ENCODE measurements at regions not wholly inside any gene's neighbourhood (a gene's known extent, or its start where the extent isn't known, plus 50 kb on each side); places are given as distances from the start of the nearest gene placed in this dataset.

DNA sequence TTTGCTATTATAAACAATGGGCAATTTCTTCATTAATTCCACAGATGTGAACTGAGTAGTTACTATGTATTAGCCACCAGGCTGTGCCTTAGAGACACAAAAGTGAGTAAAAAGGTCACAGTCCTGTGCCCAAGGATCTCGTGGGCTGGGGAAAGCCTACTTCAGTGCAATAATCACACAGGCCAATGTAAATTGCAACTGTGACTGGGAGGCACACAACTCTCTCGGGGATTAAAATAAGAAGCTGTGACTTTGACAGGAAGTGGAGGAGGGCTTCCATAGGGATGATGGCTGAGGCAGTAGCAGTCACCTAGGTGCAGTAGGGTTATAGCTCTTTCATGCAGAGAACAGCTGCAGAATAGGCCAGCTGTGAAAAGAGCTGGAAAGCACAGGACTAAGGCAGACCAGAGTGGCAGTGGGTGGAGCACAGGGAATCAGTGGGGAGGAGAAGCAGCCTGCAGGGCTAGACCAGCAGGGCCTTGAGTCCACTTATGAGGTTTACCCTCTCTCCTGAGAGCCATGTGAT lies 121.9 kb downstream of the MAB21L3 start:
- DNase-seq = no peak

DNA sequence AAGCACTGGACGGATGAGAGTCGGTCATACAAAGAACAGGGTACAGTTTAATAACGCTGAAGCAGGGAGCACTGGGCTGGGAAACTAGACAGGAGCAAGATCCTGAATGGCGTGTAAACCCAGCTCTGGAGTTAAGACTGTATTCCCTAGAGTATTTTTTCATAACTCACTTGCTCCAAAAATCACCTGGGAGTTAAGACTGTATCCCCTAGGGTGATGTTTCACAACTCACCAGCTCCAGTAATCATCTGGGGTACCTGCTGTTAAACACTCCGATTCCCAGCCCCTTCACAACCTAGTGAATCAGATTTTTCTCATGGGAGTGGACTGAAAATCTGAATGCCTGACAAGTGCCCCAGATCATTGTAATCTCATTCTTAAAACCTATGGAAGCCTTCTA lies 123.2 kb downstream of the MAB21L3 start:
- DNase-seq = no peak

DNA sequence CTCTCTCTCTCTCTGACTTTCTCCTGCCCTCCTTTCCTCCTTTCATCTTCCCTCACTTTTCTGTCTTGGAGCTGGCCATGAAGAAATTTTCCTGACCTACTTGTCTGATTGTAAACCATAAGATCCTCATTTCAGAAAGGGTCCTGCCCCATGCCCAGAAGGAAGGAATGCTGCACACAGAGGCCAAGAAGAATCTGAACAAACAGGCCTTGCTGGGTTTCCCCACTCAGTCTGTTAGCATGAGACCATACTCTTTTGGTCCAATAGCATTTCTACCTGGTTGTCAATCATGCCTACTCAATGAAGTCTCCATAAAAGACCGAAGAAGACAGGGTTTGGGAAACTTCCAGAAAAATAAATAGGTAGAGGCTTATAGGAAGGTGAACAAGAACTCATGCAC lies 128.7 kb downstream of the MAB21L3 start:
- DNase-seq = no peak

DNA sequence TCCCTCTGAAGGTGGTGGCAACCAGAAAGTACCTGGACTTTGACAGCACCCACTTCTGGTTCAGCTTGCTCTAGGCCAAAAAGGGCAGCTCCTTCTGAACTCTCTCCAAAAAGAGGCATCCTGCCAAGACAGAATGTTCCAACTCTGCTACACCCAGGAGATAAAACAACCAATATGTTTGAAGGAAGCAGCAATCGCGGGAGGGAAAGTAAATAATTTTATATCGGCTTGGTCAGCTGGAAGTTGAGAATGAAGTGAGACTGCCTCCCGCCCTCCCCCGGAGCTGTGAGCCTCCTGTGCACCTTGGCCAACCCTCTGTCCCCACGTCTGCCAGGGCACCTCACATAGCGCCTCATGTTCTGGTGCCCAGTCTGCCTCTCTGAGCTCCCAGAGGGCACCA lies 130.3 kb upstream of the ATP1A1 start:
- DNase-seq = no peak

DNA sequence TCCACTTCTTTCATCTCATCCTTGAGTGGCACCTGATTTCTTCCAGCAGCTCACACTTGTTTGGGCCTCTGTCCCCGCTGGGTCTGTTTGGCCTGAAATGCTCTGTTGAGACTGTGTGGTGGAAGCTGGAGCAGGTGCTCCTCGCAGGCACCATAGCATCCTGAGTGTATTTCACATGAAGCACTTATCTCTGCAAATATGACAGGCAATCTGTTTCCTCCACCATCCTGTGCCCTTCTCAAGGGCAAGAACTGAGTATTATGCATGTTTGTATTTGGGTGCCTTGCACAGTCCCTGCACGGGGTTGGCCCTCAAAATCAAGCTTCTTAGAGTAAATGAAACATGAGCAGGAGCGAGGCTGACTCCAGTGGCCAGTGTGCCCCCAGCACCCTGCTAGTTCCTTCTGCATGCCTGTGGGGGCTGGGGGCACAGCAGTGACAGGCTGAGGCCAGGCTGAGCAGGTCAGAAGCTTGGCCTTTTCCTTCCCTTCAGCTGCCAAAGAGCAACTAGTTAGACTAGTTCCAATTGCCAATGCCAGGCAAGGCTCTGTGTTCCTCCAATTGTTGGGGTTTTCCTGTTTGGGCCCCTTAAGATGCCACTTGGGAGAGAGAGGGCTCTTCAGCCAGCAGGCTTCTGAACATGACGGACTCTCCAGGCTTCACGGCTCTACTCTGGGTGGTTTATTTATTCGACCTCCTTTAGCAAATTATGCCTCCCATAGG lies 129.6 kb upstream of the ATP1A1 start:
- DNase-seq = no peak

DNA sequence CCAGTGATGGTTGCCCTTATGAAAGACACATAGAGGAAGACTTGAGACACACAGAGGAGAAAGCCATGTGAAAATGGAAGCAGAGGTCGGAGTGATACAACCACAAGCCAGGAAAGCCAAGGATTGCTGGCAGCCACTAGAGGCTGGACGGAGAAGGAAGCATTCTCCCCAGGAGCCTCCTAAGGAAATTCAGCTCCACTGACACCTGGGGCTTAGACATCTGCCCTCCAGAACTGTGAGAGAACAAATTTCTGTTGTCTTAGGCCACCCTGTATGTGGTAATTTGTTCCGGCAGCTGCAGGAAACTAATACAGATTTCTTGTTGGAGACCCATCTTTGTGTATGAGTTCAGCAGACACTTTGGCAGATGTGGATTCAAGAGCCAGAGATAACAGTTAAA lies 126.9 kb upstream of the ATP1A1 start:
- DNase-seq = no peak

DNA sequence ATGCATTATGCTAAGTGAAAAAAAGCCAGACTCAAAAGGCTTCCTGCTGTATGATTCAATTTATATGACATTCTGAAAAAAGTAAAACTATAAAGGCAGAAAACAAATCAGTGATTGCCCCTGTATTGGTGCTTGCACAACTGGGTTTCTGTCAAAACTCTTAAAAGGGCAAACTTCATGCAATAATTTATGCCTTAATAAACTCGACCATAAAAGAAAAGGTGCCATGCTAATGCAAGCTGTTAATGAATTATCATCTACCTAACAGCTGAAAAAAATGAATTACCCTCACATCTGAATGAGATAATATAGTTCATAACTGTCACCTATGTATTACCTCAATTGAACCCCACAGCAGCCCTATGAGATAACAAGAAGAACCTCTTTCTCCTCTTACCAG lies 120.8 kb upstream of the ATP1A1 start:
- no peak for DNase-seq

DNA sequence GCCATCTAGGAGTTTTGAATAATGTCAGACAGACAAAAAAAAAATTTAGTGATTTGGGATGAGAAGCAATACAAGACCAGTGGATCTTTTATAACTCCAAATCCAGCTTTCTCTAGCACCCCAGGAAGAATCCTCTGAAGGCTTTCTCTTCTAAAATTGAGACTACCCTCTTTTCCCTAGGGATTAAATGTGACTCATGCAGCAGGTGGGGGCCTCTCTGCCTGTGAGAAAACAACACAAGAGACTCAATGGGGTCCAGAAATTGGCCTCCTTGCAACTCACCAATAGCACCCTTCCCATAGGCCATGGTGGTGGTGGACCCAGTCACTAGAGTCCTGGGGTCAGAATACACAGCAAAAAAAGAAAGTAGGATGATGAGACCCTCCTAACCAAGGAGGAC lies 120.3 kb upstream of the ATP1A1 start:
- DNase-seq = no peak

DNA sequence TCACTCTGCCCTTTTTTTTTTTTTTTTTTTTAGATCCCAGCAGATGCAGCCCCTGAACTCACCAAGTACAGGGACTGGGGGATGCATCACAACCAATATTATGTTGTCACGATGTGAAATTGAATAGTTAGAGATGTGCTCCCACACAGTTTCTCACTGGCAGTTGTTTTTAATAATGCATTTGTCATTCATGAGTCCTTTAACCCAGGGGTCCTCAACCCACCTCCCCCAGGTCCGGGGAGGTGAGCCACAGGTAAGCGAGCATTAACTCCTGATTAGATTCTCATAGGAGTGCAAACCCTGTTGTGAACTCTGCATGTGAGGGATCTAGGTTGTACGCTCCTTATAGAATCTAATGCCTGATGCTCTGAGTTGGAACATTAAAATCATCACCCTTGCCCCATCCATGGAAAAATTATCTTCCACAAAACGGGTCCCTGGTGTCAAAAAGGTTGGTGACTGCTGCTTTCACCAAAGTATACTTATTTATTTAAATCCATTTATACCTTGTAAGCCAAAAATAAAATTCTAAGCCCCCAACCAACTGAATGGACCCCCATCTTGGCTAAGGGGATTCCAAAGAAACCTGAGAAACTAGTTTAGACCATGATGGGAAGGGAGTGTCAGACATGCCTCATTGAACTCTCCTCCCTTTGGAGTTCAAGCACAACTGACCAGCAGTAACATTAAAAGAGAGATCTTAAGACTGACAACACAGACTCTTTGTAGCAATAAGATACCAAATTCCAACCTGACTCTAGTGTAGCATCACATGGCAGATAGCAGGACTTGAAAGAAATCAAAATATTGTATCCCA lies 119.3 kb upstream of the ATP1A1 start:
- DNase-seq = no peak

DNA sequence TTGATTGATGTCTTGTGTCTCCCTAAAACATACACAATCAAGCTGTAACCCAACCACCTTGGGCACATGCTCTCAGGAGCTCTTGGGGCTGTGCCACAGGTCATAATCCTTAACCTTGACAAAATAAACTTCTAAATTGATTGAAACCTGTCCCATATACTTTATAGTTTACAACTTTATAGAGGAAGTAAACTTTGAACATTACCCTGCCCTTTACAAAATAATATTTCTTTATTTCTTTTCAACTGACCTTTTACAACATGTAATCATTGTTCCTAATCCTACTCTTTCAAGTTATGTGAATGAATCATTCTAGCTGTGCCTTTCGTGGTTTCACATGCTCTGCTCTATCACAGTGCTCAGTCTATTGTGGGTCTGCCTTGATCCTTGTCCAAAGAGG lies 118.3 kb upstream of the ATP1A1 start:
- no peak for DNase-seq

DNA sequence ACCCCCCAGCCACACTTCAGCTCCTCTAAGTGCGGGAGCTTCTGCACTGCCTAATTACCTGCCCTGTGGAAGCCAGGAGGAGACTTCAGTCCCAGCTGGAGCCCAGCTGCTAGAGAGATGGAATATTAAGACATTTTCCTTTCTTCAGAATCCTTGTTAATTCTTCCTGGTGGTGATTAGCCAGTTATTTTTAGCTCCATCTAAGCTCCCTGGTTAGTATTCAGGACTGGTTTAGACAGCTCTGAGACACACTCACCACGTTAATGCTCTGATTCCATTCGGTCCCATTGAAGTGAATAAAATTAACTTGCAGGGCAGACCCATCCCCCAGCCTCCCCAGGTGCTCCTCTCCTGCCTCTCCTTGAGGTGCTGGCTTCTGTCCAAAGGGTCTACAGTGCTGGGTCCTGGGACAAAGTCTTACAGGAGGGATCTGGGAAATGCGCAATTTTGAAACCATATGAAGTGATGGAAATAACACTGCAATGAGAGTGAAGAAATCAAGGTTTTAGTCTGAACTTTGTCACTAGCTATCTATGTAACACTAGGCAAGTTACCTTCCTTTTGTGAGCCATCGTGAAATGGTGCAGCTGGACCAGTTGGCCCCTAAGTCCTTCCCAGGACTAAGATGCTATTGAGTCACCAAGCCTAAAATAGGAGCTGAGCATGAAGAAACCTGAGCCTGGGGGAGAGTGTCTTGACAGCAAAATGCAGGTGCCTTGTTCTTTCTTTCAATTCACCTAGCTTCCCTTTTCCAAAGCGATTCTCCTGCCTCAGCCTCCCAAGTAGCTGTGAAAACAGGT lies 117.4 kb upstream of the ATP1A1 start:
- DNase-seq = no peak

DNA sequence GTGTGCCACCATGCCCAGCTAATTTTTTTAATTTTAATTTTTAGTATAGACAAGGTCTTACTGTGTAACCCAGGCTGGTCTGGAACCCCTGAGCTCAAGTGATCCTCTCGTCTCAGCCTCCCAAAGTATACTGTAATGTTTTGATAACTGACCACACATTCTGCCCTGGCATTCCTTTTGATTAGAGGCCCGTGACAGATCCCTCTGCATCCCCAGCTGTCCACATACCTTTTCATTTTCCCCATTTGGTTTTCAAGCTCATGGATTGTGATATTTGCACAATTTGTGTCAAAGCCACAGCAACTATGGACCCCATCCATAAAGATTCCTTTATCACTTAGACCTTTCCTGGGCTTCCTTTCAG lies 116.8 kb upstream of the ATP1A1 start:
- DNase-seq = no peak

DNA sequence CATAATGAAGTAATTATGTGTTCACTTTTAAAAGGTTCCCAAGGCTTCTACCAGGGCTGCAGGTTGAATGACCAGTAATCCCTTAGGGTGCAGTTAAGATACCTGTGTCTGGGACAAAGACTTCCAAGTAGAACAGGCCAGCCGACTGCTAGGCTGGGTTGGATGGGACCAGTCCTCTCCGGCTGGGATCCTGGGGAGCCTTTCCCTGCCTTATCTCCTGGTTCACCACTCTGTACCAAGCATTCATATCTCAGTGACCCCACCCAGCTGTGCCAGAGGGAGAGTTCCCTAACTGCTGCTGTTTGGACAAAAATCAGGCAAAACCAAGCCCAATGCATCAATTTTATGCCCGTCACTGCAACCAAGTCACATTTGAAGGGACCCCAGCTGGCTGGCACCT lies 116.2 kb upstream of the ATP1A1 start:
- no peak for DNase-seq

DNA sequence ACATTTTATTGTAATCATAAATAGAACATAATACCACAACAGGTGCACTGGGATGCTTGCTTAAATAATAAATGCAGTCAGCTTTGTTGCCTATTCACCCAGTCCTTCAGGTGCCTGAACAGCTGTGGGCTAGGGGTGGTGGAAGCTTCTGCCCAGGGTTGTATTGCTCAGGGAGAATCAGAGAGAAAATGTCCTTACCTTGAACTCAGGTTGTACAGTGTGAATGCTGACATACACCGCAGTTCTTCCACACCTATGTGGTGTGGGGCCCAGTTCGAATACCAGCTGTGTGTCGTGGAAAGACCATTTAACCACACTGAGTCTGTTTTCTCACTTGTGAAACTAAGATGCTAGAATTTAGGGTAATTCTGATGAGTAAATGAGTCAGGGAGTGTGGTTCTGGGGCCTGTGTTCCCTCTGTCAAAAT lies 115.7 kb upstream of the ATP1A1 start:
- peak; percentile 45 to 60 for DNase-seq

DNA sequence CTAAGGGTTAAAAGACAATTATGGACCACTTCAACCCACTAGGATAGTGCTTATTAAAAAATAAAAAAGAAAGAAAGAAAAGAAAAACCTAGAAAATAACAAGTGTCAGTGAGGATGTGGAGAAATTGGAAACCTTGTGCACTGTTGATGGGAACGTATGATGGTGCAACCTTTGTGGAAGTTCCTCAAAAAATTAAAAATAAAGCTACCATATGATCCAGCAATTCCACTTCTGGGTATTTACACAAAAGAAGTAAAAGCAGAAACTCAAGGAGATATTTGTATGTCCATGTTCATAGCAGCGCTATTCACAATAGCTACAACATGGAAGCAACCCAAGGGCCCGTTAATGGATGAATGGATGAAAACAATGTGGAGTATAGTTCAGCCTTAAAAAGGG lies 115.2 kb upstream of the ATP1A1 start:
- no peak for DNase-seq

DNA sequence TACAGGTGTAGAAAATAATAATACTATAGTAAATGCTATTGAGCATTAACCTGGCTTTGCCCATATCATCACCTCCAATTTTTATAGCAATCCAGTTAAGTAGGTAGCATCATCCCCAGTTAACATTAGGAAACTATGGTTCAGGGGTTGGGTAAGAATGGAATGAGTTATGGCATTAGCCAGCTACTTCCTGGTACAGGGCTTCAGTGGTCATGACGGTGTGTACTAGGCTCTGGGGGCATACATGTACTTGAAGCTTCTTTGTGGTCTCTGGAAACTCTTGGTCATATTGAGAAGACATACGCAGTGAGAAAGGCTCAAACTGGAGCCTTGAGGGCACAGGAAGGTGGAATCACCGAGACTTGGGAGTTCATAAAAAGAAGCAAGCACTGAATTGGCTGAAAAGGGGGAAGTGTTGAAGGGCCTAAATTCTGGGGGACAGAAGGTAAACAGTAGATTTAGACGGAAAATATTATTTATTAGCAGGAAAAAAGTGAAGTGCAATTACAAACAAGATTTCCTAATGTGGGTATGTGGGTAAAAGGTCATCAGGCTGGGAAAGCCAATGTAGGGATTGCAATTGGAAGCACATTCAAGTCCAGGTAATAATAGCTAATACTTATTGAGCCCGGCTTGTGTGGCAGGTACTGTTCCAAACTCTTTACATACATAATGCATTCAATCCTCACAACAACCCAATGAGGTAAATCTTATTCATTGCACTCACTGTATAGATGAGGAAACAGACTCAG lies 114.2 kb upstream of the ATP1A1 start:
- no peak for DNase-seq

DNA sequence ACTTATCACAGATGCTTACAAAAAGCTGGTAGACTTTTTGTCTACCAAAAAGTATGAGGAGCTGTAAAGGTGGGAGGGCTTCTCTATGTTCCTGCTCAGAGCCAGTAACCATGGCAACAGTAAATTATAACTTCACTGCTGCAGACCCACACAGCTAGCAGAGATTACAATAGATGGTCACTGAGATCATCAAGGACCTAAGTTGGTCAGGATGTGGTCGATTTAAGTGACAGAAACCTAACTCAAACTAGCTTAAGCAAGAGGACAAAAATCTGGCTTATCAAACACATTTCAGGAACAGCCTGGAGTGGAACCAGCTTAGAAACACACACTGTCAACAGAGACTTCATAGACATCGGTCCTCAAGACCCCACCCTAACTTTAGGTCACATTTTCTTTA lies 113.4 kb upstream of the ATP1A1 start:
- no peak for DNase-seq

DNA sequence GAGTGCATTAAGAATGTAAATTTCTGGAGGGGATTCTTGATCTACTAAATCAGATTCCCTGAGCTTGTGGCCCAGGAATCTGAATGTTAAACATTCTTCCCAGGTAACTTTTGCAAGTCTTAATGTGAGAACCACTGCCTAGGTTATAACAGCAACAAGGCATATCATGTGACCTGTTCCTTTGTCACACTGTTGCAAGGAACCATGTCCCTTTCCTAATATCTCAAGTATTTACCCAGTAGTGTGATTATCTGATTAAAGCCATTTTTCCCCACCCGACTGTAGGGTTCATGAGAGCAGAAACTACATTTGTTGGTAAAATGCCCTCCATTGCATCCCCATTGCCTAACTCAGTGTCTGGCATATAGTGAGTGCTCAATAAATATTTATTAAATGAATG lies 112.9 kb upstream of the ATP1A1 start:
- no peak for DNase-seq

DNA sequence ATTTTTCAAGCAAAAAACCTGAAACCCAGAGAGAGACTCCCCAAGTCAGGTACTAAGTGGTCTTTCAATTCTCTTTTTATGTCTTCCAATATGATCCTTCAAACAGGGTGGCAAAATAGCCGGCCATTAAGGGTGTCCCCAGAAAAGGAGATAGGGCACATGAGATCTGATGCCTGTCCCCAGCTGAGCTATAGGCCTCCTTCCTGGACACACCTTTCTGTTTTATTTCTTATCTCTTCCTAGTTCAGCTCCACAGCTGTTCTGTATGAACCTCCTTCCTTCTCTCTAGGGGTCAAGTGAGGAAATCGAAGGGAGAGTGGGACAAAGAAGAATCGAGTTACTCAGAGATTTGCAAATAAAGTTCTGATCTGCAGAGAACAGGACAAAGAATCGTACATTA lies 112.4 kb upstream of the ATP1A1 start:
- DNase-seq = no peak

DNA sequence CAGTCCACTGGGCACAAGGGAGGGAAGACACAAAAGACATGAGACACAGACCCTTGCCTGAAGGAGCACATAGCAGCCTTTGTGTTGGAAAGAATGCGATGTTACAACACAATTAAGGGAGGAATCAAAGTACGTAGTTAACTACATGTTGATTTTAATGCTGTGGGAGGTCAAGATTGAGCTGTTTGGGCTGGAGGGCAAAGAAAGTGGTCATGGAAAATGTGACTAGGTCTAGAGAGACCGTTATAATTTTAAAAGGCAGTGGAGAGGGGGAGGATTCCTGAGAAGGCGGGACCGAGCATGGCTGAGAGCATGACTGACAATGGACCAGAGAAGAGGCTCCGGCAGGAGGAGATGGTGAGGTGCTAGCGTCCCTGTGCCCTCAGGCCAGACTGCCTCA lies 111.8 kb upstream of the ATP1A1 start:
- no peak for DNase-seq

DNA sequence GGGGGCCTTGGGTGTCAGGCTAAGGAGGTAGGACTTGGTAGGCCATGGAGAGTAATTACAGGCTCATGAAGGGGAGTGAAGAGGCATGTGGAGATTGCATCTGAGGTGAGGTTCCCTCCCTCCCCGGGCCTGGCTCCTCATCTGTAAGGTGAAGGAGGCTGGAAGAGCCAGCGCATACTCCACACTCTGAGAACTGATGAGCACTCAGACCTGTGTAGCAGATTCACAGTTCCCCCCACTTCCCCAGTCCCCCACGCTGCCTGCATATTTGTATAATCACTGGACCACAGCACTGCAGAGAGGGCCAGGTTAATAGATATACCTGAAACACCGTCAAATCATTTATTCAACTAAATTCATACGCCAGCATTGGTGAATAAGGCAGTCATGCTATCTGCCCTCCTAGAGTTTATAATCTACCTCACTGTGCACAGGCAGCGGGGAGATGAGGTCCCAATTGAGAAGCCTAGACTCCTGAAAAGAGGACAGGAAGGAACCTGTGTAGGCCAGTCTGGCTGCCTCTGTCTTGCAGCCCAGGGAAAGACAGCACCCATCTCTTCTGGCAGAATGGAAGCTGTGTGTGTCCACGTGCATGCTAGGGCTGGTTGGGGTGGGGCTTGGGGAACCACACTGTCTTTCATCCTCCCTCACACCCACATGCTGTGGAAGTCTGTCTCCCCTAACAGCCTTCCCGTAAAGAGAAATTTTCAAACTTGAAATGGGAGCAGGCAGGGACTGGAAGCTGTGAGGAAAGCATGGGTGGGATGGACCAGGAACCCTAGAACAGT lies 110.6 kb upstream of the ATP1A1 start:
- DNase-seq = no peak

DNA sequence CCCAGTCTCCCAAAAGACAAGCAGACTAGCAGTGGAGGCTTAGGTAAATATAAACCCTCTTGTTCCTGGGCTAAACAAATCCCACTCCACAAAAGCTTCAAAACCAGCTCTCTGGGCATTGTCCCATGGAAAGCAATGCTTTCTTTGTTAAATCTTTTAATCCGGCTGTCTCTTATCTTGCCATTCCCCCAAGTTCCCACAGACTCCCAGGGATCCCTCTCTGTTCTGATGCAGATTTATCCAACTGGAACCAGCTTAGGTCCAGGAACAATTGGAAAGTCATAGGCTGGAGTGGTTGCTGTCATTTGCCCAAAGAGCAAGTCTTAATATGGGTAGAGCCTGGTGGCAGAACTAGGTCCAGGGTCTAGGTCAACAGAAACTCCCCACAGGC lies 110.1 kb upstream of the ATP1A1 start:
- DNase-seq = no peak
